WTC11 (cell line): ENCODE measurements at regions not wholly inside any gene's neighbourhood (a gene's known extent, or its start where the extent isn't known, plus 50 kb on each side); places are given as distances from the start of the nearest gene placed in this dataset.

ENCODE experiments used
- TF ChIP-seq, protein P1 (sequence below): fragments of 200-600 bp; IDR thresholded peaks from 2 replicates; pipeline ENCODE4 v1.8.0; 2022; ENCODE audit warnings: antibody characterized with exemption
- TF ChIP-seq, protein P2 (sequence below): sonication (generic); formaldehyde crosslinking; IDR thresholded peaks from 2 replicates; pipeline ENCODE4 v1.8.1; 2022; ENCODE audit warnings: mild to moderate bottlenecking, moderate library complexity, missing genetic modification reagents

- TF ChIP-seq, protein P1, sequence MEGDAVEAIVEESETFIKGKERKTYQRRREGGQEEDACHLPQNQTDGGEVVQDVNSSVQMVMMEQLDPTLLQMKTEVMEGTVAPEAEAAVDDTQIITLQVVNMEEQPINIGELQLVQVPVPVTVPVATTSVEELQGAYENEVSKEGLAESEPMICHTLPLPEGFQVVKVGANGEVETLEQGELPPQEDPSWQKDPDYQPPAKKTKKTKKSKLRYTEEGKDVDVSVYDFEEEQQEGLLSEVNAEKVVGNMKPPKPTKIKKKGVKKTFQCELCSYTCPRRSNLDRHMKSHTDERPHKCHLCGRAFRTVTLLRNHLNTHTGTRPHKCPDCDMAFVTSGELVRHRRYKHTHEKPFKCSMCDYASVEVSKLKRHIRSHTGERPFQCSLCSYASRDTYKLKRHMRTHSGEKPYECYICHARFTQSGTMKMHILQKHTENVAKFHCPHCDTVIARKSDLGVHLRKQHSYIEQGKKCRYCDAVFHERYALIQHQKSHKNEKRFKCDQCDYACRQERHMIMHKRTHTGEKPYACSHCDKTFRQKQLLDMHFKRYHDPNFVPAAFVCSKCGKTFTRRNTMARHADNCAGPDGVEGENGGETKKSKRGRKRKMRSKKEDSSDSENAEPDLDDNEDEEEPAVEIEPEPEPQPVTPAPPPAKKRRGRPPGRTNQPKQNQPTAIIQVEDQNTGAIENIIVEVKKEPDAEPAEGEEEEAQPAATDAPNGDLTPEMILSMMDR, result no peak
- TF ChIP-seq, protein P2, sequence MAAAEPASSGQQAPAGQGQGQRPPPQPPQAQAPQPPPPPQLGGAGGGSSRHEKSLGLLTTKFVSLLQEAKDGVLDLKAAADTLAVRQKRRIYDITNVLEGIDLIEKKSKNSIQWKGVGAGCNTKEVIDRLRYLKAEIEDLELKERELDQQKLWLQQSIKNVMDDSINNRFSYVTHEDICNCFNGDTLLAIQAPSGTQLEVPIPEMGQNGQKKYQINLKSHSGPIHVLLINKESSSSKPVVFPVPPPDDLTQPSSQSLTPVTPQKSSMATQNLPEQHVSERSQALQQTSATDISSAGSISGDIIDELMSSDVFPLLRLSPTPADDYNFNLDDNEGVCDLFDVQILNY (CRISPR knock-in tag), result no peak
Measured at GRCh38 chr12:27901959-27902358, 70.6 kb downstream of the PTHLH start.
